ENCODE measurements at regions not wholly inside any gene's neighbourhood (a gene's known extent, or its start where the extent isn't known, plus 50 kb on each side); places are given as distances from the start of the nearest gene placed in this dataset.

- Histone ChIP-seq H3K27ac (no peak overlapping the region), H3K27me3 (no peaks in the 10 kb centered on the region), H3K9me3 (no peaks in the 10 kb centered on the region), H3K4me3 (no peak overlapping the region), H3K36me3 (no peaks in the 10 kb centered on the region), H3K4me1 (no peaks in the 10 kb centered on the region)
- DNase-seq: no peak
- TF ChIP-seq CTCF (IDR thresholded peaks at IDR 0.05) (no peak), POLR2A (IDR thresholded peaks at IDR 0.05) (no peak)
Measured at GRCh38 chr20:12721636-12722035, 287.1 kb upstream of the SPTLC3 start.

DNA sequence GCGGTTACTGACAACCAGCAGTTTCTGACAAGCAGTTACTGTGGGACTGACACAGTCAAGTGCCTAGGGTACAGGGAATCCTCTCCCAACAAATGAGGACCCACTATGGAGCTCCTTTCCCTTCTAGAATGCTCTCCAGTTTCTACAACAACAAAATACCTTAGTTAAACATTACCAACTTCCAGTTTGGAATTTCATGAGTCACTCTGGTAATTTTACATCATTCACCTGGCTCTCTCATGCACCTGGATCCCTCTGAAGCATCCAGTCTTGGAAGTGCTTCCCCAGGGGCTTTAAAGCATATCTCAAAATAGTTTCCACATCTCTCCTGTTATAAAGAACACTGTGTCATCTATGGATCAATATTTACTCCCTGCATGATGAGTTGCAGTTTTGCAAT is 286.7 kb upstream of the SPTLC3 start:
- DNase-seq: no peak
- Histone ChIP-seq H3K4me1 (no peaks in the 10 kb centered on the region), H3K9me3 (no peaks in the 10 kb centered on the region), H3K27ac (no peak overlapping the region), H3K27me3 (no peaks in the 10 kb centered on the region), H3K36me3 (no peaks in the 10 kb centered on the region), H3K4me3 (no peak overlapping the region)
- no peak for TF ChIP-seq CTCF (IDR thresholded peaks at IDR 0.05)
- TF ChIP-seq POLR2A (IDR thresholded peaks at IDR 0.05): no peak

DNA sequence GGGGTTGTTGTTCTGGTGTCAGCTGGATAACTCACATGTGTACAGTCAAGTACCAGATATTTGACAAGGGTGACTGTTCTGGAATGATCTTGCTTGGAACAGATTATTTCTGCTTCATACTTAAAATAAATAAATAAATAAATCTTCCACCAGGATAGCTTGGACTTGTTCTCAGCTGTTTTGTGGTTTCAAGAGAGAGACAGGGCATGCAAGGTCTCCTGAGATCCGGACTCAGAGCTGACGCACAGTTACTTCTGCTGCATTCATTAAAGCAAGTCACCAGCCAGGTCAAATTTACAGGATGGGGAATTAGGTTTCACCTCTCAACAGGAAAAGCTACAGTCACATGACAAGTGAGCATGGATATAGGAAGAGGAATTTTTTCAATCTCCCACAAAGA is 285.0 kb upstream of the SPTLC3 start:
- TF ChIP-seq CTCF (IDR thresholded peaks at IDR 0.05): no peak
- no peak for TF ChIP-seq POLR2A (IDR thresholded peaks at IDR 0.05)
- no peaks in the 10 kb centered on the region for H3K9me3 ChIP-seq
- no peaks in the 10 kb centered on the region for H3K36me3 ChIP-seq
- no peak overlapping the region for H3K4me3 ChIP-seq
- no peak for DNase-seq
- H3K27ac ChIP-seq: no peak overlapping the region
- no peaks in the 10 kb centered on the region for H3K27me3 ChIP-seq
- no peaks in the 10 kb centered on the region for H3K4me1 ChIP-seq

DNA sequence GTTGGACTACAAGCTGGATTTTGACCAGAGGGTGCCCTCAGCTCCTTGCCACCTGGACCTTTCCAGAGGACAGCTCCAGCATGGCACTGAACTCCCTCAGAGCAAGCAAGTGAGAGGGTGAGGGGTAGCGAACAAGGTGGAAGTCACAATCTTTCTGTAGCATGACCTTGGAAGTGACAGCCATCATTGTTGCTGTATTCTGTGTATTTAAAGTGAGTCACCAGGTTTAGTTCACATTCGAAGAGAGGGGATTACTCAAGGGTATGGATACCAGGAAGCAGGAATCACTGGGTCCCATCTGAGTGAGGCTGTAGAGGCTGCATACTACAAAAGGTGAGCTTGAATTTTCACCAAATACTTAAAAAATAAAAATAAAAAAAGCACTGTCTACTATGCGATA is 280.0 kb upstream of the SPTLC3 start:
- no peak for DNase-seq
- Histone ChIP-seq H3K4me3 (no peak overlapping the region), H3K27ac (no peak overlapping the region), H3K27me3 (no peaks in the 10 kb centered on the region), H3K9me3 (no peaks in the 10 kb centered on the region), H3K4me1 (no peaks in the 10 kb centered on the region), H3K36me3 (no peaks in the 10 kb centered on the region)
- TF ChIP-seq POLR2A (IDR thresholded peaks at IDR 0.05) (no peak), CTCF (IDR thresholded peaks at IDR 0.05) (no peak)

GRCh38 chr20:12729326-12729725 is 279.4 kb upstream of the SPTLC3 start:
- TF ChIP-seq CTCF (IDR thresholded peaks at IDR 0.05) (no peak), POLR2A (IDR thresholded peaks at IDR 0.05) (no peak)
- H3K27ac ChIP-seq: no peak overlapping the region
- H3K27me3 ChIP-seq: no peaks in the 10 kb centered on the region
- no peaks in the 10 kb centered on the region for H3K9me3 ChIP-seq
- H3K4me1 ChIP-seq: no peaks in the 10 kb centered on the region
- H3K36me3 ChIP-seq: no peaks in the 10 kb centered on the region
- no peak overlapping the region for H3K4me3 ChIP-seq
- no peak for DNase-seq

DNA sequence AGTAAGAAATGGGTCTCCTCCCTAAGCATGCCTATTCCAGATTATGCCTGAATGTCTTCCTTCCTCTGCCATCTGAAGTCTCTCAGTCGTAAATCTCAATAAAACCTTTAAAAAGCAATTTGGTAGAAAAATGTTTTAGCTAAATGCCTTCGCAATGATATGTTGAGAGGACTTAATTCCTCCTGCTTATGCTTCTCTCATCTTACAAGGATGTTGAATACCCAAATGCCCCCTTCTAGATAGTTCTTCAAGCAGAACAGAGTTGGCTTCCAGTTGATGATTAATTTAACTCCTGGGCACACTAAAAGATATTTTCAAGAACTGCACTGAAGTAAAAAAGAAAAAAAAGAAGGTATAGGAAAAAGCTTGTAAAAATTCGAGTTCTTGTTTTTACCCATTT is 275.0 kb upstream of the SPTLC3 start:
- Histone ChIP-seq H3K9me3 (no peaks in the 10 kb centered on the region), H3K27me3 (no peaks in the 10 kb centered on the region), H3K4me3 (no peak overlapping the region), H3K4me1 (no peaks in the 10 kb centered on the region), H3K27ac (no peak overlapping the region), H3K36me3 (no peaks in the 10 kb centered on the region)
- TF ChIP-seq POLR2A (IDR thresholded peaks at IDR 0.05): no peak
- no peak for DNase-seq
